ENCODE measurements at regions not wholly inside any gene's neighbourhood (a gene's known extent, or its start where the extent isn't known, plus 50 kb on each side); places are given as distances from the start of the nearest gene placed in this dataset.

- TF ChIP-seq EZH2 (IDR thresholded peaks at IDR 0.05; ENCODE audit: borderline replicate concordance, insufficient read depth, low read depth, low read length, poor library complexity, severe bottlenecking) (no peak), CTCF (IDR thresholded peaks at IDR 0.05) (no peak)
Measured at GRCh38 chr5:67724412-67725135, 491.0 kb upstream of the PIK3R1 start.

Data from B cell (primary cell).